ENCODE measurements at regions not wholly inside any gene's neighbourhood (a gene's known extent, or its start where the extent isn't known, plus 50 kb on each side); places are given as distances from the start of the nearest gene placed in this dataset.

DNA sequence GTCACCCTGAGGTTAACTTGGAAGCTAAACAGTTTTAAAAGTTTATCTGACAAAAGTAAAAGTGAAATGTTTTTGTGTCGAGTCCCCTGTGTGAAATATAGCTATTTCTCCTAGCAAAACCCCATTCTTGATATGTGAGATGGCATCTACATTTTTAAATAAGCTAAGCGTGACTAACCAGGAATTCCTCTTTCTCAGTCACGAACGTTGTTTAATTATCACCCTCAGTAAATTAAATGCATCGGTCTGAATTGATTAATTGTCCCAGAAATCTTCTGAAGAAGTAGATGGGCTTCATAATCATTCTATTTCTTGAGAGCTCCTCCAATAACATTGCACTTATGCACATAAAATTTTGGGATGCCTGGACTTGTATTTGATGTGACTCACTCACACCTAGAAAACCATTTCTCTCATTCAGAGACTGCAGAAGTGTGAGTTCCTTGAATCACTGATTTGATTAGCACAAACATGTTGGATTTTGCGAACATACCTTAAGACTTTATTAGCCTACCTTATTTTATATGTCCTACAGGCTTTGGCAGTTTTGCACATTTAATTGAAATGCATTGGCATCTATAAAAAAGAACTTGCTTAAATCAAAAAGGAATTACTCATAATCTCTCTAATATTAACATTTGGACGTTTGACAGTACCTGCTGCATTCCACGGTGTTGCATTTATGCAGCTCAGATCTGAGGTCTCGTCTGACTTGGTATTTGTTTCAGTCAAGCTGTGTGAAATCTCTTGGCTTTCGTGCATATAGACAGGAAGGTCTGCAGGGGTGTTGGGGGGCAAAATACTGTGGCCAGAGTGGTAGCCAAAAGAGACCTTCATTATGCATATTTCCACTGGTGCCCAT lies 475.2 kb downstream of the EPHA4 start:
- DNase-seq, result no peak

DNA sequence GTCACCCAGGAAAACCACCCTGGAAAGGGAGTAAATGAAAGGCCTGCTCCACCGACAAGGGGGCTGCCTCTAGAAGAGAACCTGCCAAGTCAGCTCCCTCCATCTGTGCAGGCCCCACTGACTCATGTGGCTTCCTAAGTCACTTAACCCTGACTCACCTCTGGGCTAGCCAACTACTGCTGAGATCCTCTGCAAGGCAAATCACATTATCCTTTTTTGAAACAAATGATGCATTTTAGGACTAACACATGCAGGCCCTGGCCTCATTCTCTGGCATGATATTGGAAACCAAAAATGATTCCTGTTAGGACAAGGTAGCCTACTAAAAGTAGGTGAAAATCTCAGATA lies 474.6 kb downstream of the EPHA4 start:
- no peak for DNase-seq

DNA sequence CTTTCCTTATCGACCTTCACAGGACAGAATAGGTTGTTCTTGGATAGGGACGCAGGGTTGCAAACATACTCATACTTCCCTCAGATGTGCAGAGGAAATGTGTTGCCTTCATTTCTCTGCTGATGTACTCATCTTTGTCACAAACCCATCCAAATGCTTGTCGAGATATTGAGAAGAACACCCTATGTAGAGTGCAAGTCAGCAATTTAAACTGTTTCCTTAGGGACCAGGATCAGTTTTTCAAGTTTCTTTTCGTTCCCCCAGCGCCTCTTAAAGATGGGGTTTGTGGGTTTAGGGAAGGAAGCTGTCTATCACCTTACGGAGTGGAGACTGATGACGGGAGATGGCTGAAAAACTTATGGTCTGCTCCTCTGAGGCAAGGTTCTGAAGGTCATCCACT lies 474.2 kb downstream of the EPHA4 start:
- DNase-seq, result no peak

DNA sequence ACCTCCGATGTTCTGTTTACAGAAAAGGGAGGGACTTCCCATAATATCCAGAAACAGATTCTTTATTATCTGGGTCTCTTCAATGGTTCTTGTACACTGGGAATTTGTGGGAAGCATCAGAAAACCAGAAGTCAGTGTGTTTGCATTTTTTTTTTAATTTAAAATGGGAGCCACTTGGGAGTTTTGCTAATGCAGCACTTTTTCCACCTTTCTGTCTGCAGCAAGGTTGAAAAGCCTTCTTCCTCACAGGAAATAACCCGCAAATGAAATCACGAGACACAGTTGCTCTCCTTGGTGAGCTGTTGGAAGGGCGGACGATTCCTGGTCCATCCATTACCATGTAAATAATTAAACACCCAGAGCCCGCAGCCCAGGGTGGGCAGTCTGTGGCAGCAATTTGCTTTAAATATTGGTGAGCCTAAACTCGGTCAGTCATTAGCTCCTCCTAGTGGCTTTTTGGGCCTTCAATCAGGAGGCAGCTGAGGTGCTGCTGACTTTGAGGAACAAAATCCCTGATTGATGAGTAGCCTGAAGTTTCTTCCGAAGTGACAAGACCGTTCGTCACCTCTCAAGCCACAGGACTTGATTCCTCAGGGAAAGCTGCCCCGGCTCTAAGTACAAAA lies 471.5 kb downstream of the EPHA4 start:
- DNase-seq, result peak; percentile 44

DNA sequence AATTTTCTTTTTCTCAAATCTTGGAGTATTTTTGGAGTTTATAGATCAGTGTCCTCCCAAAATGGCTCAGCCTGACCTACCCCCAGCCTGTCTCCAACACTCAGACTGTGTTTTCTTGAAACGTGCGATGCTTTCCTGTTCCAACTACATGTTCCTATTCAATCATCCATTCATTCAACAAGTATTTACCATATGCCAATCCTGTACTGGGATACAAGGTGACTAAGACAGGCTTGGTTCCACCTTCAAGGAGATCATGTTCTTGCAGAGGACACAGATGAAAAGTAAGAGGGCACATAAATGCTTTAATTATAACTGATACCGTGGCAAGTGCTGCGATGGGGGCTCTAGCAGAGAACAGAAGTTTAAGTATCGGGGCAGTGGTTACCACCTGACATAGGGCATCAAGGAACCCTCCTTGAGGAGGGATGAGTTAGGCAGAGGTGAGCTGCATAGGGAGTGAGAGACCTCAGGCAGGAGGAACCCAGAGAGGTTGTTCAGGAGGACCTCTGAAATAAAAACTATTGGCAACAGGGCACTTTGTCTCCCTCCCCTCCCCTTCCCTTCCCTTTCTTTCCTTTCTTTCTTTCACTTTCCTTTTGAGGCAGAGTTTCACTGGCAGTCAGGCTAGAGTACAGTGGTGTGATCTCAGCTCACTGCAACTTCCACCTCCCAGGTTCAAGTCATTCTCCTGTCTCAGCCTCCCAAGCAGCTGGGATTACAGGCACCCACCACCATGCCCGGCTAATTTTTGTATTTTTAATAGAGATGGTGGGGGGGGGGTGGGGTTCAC lies 469.0 kb downstream of the EPHA4 start:
- no peak for DNase-seq

DNA sequence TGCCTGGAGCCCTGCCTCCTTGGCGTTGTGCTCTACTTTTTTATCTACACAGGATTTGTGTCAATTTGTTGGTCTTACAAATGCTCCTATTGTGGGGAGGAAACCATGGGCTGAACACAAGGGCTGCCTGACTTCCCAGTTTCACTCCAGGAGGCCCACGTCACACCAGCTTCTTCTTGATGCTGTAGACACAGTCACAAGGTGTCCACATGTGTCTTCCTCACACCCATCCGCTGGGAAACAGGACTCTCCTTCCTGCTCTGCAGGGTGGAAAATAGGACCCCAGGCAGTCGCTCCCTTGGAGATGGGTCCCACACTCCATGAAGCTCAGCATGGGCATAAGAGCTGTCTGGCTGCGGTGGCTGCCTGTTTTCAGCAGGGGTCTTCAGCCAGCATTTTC lies 468.2 kb downstream of the EPHA4 start:
- DNase-seq, result no peak

DNA sequence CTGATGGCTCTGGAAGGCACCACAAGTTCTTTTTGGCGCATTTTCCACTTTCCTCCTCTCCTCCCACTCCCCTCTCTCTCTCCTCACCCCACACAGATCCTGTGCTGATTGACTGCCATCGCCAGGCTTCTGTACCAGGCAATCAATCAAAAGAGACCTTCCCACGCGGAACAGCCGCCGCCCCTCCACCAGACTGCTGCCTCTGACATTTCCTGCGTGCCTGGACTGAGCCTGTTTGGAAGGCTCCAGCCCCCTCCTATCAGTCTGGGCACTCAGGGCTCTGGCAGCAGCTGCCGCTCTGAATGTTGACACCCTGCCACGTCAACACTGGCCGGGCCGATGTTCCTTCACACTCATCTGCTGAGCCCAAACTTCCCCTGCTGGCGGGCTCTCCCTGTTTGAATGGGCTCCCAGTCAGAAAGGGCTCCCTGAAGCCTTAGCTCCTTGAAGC lies 467.7 kb downstream of the EPHA4 start:
- DNase-seq, result peak; percentile 29

DNA sequence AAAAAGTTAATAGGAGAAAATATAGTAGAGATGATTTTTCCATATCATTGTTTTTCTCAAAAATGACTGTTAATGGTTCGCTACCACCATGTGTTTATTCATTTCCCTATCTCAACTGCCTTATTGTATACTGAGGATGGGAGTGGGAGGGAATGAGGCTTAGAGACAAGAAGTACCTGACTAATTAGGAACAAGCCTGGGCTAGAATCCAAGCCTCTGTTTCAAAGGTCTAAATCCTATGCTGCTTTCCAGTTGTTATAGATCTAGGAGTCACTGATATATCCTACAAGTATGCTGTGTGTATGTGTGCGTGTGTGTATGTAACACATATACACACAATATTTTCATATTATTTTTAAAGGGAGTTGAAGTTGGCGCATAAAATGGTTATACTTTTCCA lies 465.9 kb downstream of the EPHA4 start:
- no peak for DNase-seq

DNA sequence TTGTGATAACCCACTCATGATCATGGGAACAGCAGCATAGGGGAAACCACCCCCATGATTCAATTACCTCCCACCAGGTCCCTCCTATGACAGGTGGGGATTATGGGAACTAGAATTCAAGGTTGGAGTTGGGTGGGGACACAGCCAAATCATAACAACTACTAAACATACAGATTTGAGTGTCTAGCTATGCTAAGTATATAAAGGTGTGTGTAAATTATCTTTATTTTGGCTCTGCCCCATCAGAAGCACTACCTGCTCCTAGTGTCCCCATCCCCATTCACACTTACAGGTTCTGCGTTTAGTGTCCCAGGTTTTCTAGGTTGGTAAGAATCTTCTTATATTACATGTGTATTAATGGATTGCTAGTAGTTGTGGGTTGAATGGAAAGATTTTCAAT lies 464.7 kb downstream of the EPHA4 start:
- DNase-seq, result no peak

DNA sequence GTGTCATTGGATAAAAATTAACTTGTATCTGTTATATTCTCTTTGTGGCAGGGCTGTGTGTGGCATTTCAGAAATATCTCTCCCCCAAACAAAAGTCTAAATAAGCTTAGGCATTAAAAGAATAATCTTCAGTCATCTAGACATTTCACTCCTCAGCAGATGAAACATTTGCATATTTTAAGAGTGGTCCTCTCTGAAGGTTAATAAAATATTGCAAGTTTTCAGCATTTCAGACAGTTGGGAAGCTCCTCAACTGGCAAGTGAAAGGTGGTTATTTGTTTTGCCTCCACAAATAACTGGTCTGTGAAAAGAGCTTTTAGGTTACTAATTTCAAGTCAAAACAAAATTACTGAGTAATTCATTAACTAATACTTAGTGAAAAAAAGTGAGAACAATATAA lies 462.6 kb downstream of the EPHA4 start:
- no peak for DNase-seq

DNA sequence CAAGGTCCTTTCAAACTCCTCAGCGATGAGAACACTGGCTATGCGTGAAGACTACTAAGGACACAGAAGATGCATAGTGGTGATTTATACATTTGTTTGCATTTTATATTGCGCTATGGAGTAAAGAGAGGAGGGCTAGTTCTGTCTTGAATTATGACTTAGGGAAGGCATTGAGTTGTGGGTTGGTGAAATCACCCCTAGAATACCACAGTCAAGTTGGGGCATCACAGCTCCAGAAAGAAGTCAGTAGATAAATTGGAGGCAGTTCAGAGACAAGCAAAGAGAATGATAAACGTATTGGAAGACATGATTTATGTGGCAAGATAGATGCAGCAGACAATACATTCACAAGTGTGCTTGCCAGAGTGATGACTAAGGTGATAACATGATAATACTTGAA lies 460.4 kb downstream of the EPHA4 start:
- no peak for DNase-seq

DNA sequence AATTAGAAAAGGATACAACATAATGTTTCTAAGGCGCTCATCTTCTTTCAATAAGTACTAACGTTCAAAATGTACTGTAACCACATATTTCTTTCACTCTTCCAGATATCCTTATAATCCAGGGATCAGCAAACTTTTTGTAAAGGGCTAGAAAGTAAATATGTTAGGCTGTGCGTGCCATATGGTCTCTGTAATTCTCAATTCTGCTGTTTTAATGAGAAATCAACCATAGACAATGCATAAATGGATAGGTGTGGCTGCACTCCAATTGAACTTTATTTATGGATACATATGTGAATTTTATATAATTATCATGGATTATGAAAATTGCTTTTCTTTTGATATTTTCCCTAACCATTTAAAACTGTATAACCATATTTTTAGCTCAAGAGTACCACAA lies 459.4 kb downstream of the EPHA4 start:
- no peak for DNase-seq

DNA sequence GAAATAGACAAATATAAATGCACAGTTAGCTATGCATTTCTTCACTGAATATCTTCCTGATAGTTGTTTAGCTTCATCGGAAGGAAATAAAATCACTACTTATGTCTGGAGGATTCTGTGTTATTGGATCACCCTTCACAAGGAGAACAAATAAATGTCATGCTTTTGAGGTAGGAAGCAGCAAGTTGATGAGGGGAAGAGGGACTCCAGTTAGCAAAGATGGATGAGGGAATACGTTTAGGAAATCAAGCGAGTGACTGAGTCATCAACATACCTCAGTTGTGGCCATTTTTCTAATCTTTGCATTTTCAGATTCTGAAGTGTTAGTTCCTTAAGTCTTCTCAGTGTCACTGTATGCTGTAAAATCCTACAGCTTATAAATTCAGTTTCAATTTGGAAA lies 456.2 kb downstream of the EPHA4 start:
- no peak for DNase-seq

DNA sequence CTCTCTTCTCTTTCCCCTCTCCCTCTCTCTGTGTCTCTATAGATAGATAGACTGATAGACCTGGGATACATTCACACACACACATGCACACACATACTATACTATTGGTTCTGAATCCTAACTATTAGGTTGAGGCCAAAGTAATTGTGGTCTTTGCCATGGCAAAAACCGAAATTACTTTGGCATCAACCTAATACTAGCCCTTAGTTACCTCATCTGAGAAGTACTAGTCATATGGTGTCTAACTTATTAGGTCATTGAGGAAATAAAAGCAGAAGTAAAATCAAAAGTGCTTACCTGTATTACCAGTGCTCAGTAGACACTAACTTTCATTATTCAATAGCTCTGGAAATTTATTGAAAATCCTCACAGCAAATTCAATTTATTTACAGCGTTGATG lies 451.5 kb downstream of the EPHA4 start:
- no peak for DNase-seq

DNA sequence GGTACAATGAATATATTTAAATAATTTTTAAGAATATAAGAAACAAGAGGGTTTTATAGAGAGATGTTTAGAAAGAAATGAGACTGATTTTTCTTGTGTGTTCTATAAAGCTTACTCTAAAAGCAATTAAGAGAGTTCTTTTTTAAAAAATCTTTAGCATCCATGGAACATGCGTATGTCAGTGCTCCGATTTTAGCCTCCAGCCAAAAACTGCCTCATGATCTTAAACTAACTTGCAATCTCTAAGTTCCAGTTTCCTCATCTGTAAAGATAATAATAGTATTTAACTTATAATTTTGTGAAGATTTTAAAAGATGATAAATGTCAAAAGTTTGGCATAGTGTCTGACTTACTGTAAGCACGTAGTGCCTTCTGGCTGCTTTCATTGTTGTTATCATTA lies 448.7 kb downstream of the EPHA4 start:
- DNase-seq, result no peak

DNA sequence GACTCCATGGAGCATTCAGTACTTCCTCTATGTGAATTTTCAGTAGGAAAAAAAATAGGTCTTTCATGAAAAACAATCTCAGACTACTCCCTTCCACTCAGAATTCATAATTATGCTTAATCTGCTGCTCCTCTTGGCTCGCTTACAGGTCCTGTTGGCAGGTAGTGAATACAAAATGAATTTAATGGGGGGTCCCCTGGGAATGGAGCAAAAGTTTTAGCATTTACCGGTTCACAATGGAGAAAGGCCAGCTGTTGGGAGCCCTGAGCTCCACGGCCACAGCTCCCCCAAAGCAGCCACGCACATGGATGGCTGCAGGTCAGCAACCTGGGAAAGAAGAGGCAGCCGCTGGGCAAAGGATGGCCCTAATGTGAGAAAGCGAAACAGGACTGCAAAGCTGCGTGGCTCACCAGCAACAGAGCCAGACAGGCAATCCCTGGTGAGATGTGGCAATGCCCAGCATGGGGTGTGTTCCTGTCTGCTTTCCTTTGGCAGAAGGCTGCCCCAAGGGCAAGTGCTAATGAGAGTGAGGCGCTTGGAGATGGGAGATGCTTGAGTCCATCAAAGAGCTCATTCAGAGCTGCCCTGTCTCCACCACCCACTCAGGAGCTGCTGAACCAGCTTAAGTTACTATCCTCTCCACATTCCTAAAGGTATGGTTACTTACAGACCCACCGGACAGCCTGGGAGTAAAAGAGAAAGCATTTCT lies 447.4 kb downstream of the EPHA4 start:
- DNase-seq, result no peak

DNA sequence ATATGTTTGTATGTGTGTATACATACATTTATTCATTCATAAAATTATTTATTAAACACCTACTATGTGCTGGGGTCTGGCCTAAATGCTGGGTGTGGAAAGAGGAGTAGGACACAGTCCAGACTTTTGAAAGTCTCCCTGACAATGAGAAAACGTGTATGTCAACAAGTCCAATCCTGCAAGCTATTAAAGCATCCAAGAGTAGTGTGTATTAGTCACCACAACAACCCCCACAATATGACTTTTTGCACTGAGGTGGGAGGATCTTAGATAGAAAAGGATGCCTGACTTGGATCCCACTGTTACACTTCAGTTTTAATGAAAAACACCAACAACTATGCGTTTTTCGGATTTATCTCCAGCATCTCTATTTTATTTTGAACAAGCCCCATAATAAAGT lies 446.4 kb downstream of the EPHA4 start:
- no peak for DNase-seq

DNA sequence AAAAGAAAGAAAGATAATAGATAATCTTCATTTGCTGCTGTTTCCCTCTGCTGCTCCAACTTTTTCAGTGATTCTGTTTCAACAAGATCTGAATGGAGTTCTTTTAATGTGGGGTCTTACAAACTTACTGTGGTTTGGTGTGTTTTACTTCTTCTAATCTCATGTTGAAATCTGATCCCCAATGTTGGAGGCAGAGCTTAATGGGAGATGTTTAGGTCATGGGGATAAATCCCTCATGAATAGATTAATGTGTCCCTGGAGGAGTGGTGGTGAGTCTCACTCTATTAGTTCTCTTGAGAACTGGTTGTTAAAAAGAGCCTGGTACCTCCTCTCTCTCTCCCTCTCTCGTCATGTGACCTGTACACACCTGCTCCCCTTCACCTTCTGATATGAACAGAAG lies 442.4 kb downstream of the EPHA4 start:
- DNase-seq, result no peak

DNA sequence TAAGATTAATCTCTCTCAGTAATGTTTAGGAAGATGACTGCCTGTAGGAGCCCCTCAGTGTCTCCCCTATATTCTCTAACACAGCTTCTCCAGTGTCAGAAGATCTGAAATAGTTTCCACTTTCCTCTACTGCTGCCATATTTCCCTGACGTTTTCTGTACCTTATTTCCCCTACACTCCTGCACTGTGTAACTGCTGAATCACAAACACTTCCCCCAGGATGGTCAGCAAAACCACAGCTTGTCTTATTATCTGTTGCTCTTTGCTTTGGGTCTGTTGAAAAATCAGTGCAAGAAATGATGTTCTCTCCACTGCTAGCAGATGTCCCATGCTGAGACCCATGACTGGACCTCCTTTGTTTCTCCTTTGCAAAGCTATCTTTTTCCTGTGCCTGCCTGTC lies 441.7 kb downstream of the EPHA4 start:
- no peak for DNase-seq

DNA sequence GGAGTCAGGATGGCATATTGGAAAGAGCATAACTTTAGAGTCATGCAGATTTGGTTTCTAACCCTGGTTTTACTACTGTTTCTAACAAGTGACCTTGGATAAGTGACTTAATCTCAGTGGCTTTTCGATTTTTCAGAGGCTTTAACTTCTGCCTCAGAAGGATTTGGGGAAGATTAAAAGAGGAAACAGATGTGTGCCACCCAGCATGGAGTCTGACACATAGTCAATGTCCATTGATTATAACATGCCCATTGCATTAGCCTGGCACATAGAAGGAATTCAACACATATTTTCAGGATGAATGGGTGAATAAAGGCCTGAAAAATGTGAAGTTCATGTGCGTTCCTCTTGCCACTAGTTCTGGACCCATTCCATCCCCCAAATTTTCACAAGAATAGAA lies 438.2 kb downstream of the EPHA4 start:
- peak; percentile 22 for DNase-seq

DNA sequence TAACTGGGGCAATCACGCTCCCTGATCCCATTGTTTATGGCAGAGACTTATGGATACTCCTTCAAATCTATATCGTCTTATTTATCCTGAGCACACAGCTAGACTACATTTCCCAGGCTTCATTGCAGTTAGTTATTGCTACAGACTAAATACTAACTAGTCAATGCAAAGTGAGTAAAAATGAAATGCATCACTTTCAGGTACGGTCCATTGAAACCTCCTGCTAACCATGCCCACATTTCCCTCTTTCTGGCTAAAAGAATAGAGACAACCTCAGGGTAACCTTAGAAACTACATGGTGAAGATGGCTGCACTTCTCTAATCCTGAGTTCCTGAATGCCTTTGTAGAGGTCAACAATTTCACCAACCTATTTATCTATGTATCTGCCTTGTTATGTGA lies 437.4 kb downstream of the EPHA4 start:
- no peak for DNase-seq

DNA sequence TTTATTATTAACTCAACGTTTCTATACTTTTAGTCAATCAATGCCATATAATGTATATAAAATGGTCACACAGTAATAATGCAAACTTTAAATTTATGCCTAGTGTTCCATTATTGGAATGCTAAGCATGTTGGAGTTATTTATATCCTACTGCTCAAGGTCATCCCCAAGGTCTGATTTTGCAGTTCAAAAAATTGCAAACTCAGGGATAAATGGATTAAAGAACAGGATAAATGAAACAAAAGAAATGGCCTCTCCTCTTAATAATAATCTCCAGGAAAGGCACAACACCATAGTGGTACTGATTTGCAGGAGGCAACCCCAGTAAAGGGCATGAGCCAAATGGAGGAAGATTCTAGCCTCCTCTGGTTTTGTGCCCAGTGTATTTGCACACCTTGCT lies 436.4 kb downstream of the EPHA4 start:
- no peak for DNase-seq

DNA sequence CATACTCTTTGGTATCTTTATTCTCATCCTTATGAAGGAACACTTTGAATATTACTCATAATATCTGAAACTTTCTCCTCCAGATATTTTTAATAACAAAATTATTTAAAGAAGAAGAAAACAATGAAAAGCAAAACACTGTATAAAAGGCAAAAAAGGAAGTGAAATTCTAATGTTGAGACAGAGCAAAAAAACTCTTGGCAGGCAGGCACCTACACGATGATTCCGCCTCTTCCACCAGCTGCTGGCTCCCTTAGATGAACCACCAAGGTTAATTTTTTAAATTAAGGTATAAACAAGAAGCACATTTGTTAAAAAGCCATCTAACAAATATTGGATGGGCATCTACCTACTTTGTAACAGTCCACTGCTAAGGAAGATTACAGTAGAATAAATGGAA lies 434.7 kb downstream of the EPHA4 start:
- DNase-seq, result no peak
